Left ventricle myocardium inferior (tissue), 1 donor: ENCODE measurements at regions not wholly inside any gene's neighbourhood (a gene's known extent, or its start where the extent isn't known, plus 50 kb on each side); places are given as distances from the start of the nearest gene placed in this dataset.

Experiments
- DNase-seq: peaks from one replicate; pipeline ENCODE4 v3.0.0-alpha.2; 2020
- H3K27ac ChIP-seq: fragments of 200-600 bp; replicated peaks from 2 replicates; pipeline ENCODE4 v1.8.0; 2021
- H3K27me3 ChIP-seq: fragments of 200-600 bp; 2 replicates; pipeline ENCODE4 v1.8.0; 2021; ENCODE audit warnings: low read depth
- H3K36me3 ChIP-seq: fragments of 200-600 bp; 2 replicates; pipeline ENCODE4 v1.8.0; 2021
- H3K4me1 ChIP-seq: fragments of 200-600 bp; 2 replicates; pipeline ENCODE4 v1.8.0; 2021
- H3K4me3 ChIP-seq: fragments of 200-600 bp; 2 replicates; pipeline ENCODE4 v1.8.0; 2021; ENCODE audit warnings: mild to moderate bottlenecking, moderate library complexity
- H3K9me3 ChIP-seq: fragments of 200-600 bp; replicated peaks from 2 replicates; pipeline ENCODE4 v1.8.0; 2021
- CTCF ChIP-seq: fragments of 200-600 bp; IDR thresholded peaks from 2 replicates; pipeline ENCODE4 v1.8.0; 2021; ENCODE audit warnings: antibody characterized with exemption, mild to moderate bottlenecking, borderline replicate concordance
- intact Hi-C: fragments of 100-400 bp; cut with micrococcal nuclease; formaldehyde crosslinking; loops from one replicate; pipeline ENCODE4 v1.11.0; 2022
- donor health status: DM: no; HTN: yes; CAD: no; lungs with severe emphysema.

GRCh38 chr6:98274691-98275090 is 559.7 kb upstream of the POU3F2 start:
- no peak for DNase-seq
- no peak for TF ChIP-seq CTCF
- H3K36me3 ChIP-seq, result no peaks in the 10 kb centered on the region
- H3K27me3 ChIP-seq, result no peaks in the 10 kb centered on the region
- H3K27ac ChIP-seq, result no peak overlapping the region
- H3K9me3 ChIP-seq, result no peaks in the 10 kb centered on the region
- H3K4me3 ChIP-seq, result no peak overlapping the region
- intact Hi-C loops, result no loop called here
- H3K4me1 ChIP-seq, result no peaks in the 10 kb centered on the region

GRCh38 chr6:98280492-98280891 is 553.9 kb upstream of the POU3F2 start:
- Histone ChIP-seq H3K36me3 (no peaks in the 10 kb centered on the region), H3K27me3 (no peaks in the 10 kb centered on the region), H3K9me3 (no peaks in the 10 kb centered on the region), H3K27ac (no peak overlapping the region), H3K4me1 (no peaks in the 10 kb centered on the region), H3K4me3 (no peak overlapping the region)
- intact Hi-C loops, result no loop called here
- no peak for DNase-seq
- no peak for TF ChIP-seq CTCF

GRCh38 chr6:98286620-98287019 is 547.8 kb upstream of the POU3F2 start:
- no peaks in the 10 kb centered on the region for H3K4me1 ChIP-seq
- DNase-seq, result no peak
- TF ChIP-seq CTCF, result no peak
- H3K27ac ChIP-seq, result no peak overlapping the region
- no peaks in the 10 kb centered on the region for H3K36me3 ChIP-seq
- no peaks in the 10 kb centered on the region for H3K9me3 ChIP-seq
- intact Hi-C loops, result no loop called here
- no peak overlapping the region for H3K4me3 ChIP-seq
- H3K27me3 ChIP-seq, result no peaks in the 10 kb centered on the region

GRCh38 chr6:98287876-98288275 is 546.5 kb upstream of the POU3F2 start:
- no peaks in the 10 kb centered on the region for H3K4me1 ChIP-seq
- no peak overlapping the region for H3K27ac ChIP-seq
- no peak for TF ChIP-seq CTCF
- H3K36me3 ChIP-seq, result no peaks in the 10 kb centered on the region
- no peak for DNase-seq
- no peaks in the 10 kb centered on the region for H3K9me3 ChIP-seq
- intact Hi-C loops, result no loop called here
- H3K27me3 ChIP-seq, result no peaks in the 10 kb centered on the region
- no peak overlapping the region for H3K4me3 ChIP-seq

- no peaks in the 10 kb centered on the region for H3K36me3 ChIP-seq
- DNase-seq, result no peak
- no peak for TF ChIP-seq CTCF
- H3K27ac ChIP-seq, result no peak overlapping the region
- intact Hi-C loops, result no loop called here
- no peaks in the 10 kb centered on the region for H3K9me3 ChIP-seq
- H3K27me3 ChIP-seq, result no peaks in the 10 kb centered on the region
- H3K4me3 ChIP-seq, result no peak overlapping the region
- no peaks in the 10 kb centered on the region for H3K4me1 ChIP-seq
Measured at GRCh38 chr6:98292810-98293209, 541.6 kb upstream of the POU3F2 start.
